Ectodermal cell (in vitro differentiated cells): ENCODE measurements at regions not wholly inside any gene's neighbourhood (a gene's known extent, or its start where the extent isn't known, plus 50 kb on each side); places are given as distances from the start of the nearest gene placed in this dataset.

Source experiments
- H3K27ac ChIP-seq: 2 replicates; pipeline ENCODE4 v1.7.0; 2013; ENCODE audit warnings: mild to moderate bottlenecking, low read depth, low read length; ENCODE audit not compliant: insufficient read depth, poor library complexity, severe bottlenecking
- H3K27me3 ChIP-seq: 2 replicates; pipeline ENCODE4 v1.7.0; 2013; ENCODE audit warnings: mild to moderate bottlenecking, low read length; ENCODE audit not compliant: insufficient read depth, control insufficient read depth, poor library complexity, severe bottlenecking
- H3K36me3 ChIP-seq: one replicate; pipeline ENCODE4 v1.7.0; 2013; ENCODE audit warnings: low read length; ENCODE audit not compliant: control insufficient read depth, insufficient read depth
- H3K4me1 ChIP-seq: one replicate; pipeline ENCODE4 v1.7.0; 2013; ENCODE audit warnings: low read length; ENCODE audit not compliant: control insufficient read depth, insufficient read depth
- H3K4me3 ChIP-seq: 2 replicates; pipeline ENCODE4 v1.7.0; 2013; ENCODE audit warnings: low read depth, low read length, control low read depth; ENCODE audit not compliant: insufficient read depth
- H3K9me3 ChIP-seq: 2 replicates; pipeline ENCODE4 v1.7.0; 2013; ENCODE audit warnings: mild to moderate bottlenecking, low read length, moderate library complexity; ENCODE audit not compliant: control insufficient read depth
- WGBS, 2 experiments: methylation state at CpG; one replicate each; pipeline ENCODE4 v1.1.7; 2013; ENCODE audit warnings: missing lambda C conversion rate in 2 of 2; 5-methylcytosine and 5-hydroxymethylcytosine counted together

DNA sequence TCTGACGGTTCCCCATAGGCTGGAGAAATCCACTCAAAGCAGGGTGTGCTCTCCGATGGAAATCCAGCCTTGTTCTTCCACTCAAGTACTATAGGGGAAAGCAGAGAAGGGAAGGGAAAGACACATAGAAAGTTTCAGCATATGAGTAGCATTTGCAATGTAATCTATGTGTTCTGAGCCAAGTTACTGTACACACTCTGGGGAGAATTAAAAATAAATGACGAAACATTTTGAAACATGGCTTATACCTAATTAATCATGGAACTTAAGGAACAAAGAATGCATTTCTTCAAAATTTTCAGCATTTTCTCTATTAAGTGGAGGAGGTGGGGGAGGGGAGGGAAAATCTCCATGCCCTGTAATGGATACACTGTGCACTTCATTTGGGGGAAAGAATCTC, 198.1 kb upstream of the HABP2 start:
- no peaks in the 10 kb centered on the region for H3K27me3 ChIP-seq
- 90 to 94% methylated on average over 2 of the region's 3 CpGs for WGBS, 2 experiments
- no peaks in the 10 kb centered on the region for H3K9me3 ChIP-seq
- no peak overlapping the region for H3K27ac ChIP-seq
- no peak overlapping the region for H3K4me3 ChIP-seq
- H3K36me3 ChIP-seq, result no peaks in the 10 kb centered on the region
- H3K4me1 ChIP-seq, result peaks cover 5% of the 10 kb centered on the region

GRCh38 chr10:113356794-113357680, 195.8 kb upstream of the HABP2 start:
- Histone ChIP-seq H3K9me3 (no peaks in the 10 kb centered on the region), H3K4me3 (no peak overlapping the region), H3K36me3 (no peaks in the 10 kb centered on the region), H3K27me3 (no peaks in the 10 kb centered on the region), H3K27ac (no peak overlapping the region), H3K4me1 (peaks cover 5% of the 10 kb centered on the region)
- WGBS, 2 experiments, result 78 to 84% methylated on average over 5 of the region's 5 CpGs

GRCh38 chr10:113357681-113358300, 195.1 kb upstream of the HABP2 start:
- H3K27me3 ChIP-seq, result no peaks in the 10 kb centered on the region
- H3K9me3 ChIP-seq, result no peaks in the 10 kb centered on the region
- no peak overlapping the region for H3K4me3 ChIP-seq
- H3K4me1 ChIP-seq, result peaks cover 5% of the 10 kb centered on the region
- H3K36me3 ChIP-seq, result no peaks in the 10 kb centered on the region
- H3K27ac ChIP-seq, result no peak overlapping the region
- 85 to 88% methylated on average over 18 of the region's 18 CpGs for WGBS, 2 experiments

DNA sequence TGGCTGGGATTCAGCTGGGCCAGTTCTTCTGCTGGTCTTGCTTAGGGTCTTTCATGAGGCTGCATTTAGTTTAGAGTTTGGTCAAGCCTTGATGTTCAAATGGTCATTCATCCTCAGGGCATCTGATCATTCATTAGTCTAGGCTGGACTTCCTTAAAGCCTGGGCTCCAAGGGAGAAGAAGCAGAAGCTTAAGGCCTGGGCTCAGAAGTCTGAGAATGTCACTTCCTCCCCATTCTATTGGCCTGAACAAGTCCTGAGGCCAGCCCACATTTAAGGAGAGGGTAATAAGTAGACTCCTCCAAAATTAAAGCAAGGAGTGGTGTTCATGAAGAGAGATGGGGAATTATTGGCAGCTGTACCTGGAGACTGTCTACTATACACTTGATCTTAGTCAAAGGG, 193.2 kb upstream of the HABP2 start:
- no peak overlapping the region for H3K27ac ChIP-seq
- no peaks in the 10 kb centered on the region for H3K9me3 ChIP-seq
- no peak overlapping the region for H3K4me3 ChIP-seq
- peaks cover 5% of the 10 kb centered on the region for H3K4me1 ChIP-seq
- H3K36me3 ChIP-seq, result no peaks in the 10 kb centered on the region
- no peaks in the 10 kb centered on the region for H3K27me3 ChIP-seq

- H3K9me3 ChIP-seq, result no peaks in the 10 kb centered on the region
- H3K27me3 ChIP-seq, result no peaks in the 10 kb centered on the region
- 92 to 93% methylated on average over 4 of the region's 4 CpGs for WGBS, 2 experiments
- H3K27ac ChIP-seq, result no peak overlapping the region
- no peaks in the 10 kb centered on the region for H3K36me3 ChIP-seq
- no peak overlapping the region for H3K4me3 ChIP-seq
- peaks cover 5% of the 10 kb centered on the region for H3K4me1 ChIP-seq
Measured at GRCh38 chr10:113360870-113361269, 192.0 kb upstream of the HABP2 start.

DNA sequence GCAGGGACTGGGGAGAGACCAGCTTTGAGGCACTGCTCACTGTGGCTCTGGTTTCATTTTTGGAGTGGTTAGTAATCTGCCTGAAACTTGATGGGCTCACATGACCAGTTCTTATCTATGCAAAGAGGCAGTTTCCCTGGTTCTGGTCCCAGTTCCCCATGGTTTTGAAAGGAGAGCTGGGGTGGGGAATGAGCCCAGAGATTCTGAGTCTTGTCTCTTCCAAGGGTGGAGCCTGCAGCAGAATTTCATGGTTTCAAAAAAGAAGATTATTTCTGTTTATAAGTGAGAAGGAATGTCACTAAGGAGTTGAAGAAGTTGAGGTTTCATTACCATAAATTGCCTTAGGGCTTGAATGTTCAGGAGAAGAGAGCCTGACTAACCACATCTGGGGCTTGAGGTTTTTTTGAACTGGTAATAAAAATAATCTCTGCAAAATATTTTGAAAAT, 190.2 kb upstream of the HABP2 start:
- Histone ChIP-seq H3K27me3 (no peaks in the 10 kb centered on the region), H3K4me3 (no peak overlapping the region), H3K27ac (no peak overlapping the region)

DNA sequence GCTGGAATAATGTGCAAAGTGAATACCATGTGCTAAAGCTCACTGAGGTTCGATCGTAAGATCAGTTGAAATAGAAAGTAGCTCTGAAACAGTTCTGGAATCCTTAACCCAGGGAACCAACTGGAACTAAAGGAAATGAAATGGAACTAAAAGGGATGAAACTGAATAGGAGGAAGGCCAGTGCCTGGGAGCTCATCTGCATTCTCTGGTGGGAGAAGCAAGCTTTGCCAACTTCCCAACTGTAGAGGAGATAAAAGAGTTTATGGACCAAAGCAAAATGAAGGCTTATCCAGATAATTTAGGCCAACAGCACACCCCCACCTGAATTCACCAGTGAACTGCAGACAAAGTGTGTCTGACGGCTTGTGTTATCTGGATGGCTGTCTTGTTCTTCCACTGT, 188.6 kb upstream of the HABP2 start:
- Histone ChIP-seq H3K36me3 (no peaks in the 10 kb centered on the region), H3K9me3 (no peaks in the 10 kb centered on the region), H3K27ac (no peak overlapping the region), H3K4me3 (no peak overlapping the region), H3K4me1 (no peaks in the 10 kb centered on the region), H3K27me3 (no peaks in the 10 kb centered on the region)
- whole genome bisulfite sequencing, 2 experiments, result 93 to 95% methylated on average over 3 of the region's 3 CpGs

More for the DNA sequence above, 190.2 kb upstream of the HABP2 start:
- Histone ChIP-seq H3K4me1 (peaks cover 5% of the 10 kb centered on the region), H3K9me3 (no peaks in the 10 kb centered on the region), H3K36me3 (no peaks in the 10 kb centered on the region)

GRCh38 chr10:113368666-113369364, 184.0 kb upstream of the HABP2 start:
- Histone ChIP-seq H3K4me3 (no peak overlapping the region), H3K27ac (no peak overlapping the region), H3K36me3 (no peaks in the 10 kb centered on the region), H3K27me3 (no peaks in the 10 kb centered on the region), H3K4me1 (no peaks in the 10 kb centered on the region), H3K9me3 (no peaks in the 10 kb centered on the region)
- 87 to 91% methylated on average over 5 to 6 of the region's 6 CpGs for WGBS, 2 experiments

- no peaks in the 10 kb centered on the region for H3K9me3 ChIP-seq
- H3K27me3 ChIP-seq, result no peaks in the 10 kb centered on the region
- no peaks in the 10 kb centered on the region for H3K4me1 ChIP-seq
- no peak overlapping the region for H3K4me3 ChIP-seq
- H3K36me3 ChIP-seq, result no peaks in the 10 kb centered on the region
- H3K27ac ChIP-seq, result no peak overlapping the region
- WGBS, 2 experiments, result 74 to 75% methylated on average over 5 of the region's 5 CpGs
Measured at GRCh38 chr10:113369365-113369694, 183.5 kb upstream of the HABP2 start.

GRCh38 chr10:113376428-113376827, 176.4 kb upstream of the HABP2 start:
- Histone ChIP-seq H3K4me1 (no peaks in the 10 kb centered on the region), H3K36me3 (no peaks in the 10 kb centered on the region), H3K27me3 (no peaks in the 10 kb centered on the region), H3K4me3 (no peak overlapping the region), H3K9me3 (no peaks in the 10 kb centered on the region), H3K27ac (no peak overlapping the region)
- WGBS, 2 experiments, result 62 to 63% methylated on average over 1 of the region's 1 CpG
